ENCODE measurements at regions not wholly inside any gene's neighbourhood (a gene's known extent, or its start where the extent isn't known, plus 50 kb on each side); places are given as distances from the start of the nearest gene placed in this dataset.

GRCh38 chr11:79594834-79595233, 154.0 kb upstream of the TENM4 start:
- no peak for TF ChIP-seq CTCF (conservative IDR thresholded peaks at IDR 0.05; ENCODE audit: low read length)
- TF ChIP-seq EZH2phosphoT487 (IDR thresholded peaks at IDR 0.05; ENCODE audit: borderline replicate concordance, low read depth, low read length) = no peak
- ChIA-PET CTCF (ENCODE audit: unreplicated experiment) (no interaction called here), POLR2A (interaction anchor here (0.6 kb wide), 2 partner anchors 12 to 970 kb away, joined by 4 to 9 read pairs; no protein-coding TSS in a partner anchor)
- Histone ChIP-seq H3K9me3 (ENCODE audit: low read length) (no peaks in the 10 kb centered on the region), H3K4me3 (ENCODE audit: low read depth, low read length, poor library complexity, severe bottlenecking) (no peak overlapping the region), H3K4me1 (ENCODE audit: insufficient read depth, low read length, poor library complexity, severe bottlenecking) (no peaks in the 10 kb centered on the region), H3K4me2 (ENCODE audit: low read length) (no peak overlapping the region), H2AFZ (ENCODE audit: low read length) (no peak overlapping the region), H3K36me3 (ENCODE audit: insufficient read depth, low read length) (no peaks in the 10 kb centered on the region), H3K27ac (ENCODE audit: low read depth, low read length, poor library complexity, severe bottlenecking) (no peak overlapping the region), H3K9me2 (ENCODE audit: insufficient read depth, low read length) (no peaks in the 10 kb centered on the region), H4K20me1 (ENCODE audit: insufficient read depth, low read length) (no peaks in the 10 kb centered on the region), H3K79me2 (ENCODE audit: insufficient read depth, low read depth, low read length) (no peaks in the 10 kb centered on the region)
- no TSS peak for BruUV-seq (replicated peaks)
- intact Hi-C loops (cut with micrococcal nuclease; ENCODE audit: unreplicated experiment) = no loop called here
- DNase-seq (ENCODE audit: low spot score) = no peak

- TF ChIP-seq EZH2phosphoT487 (IDR thresholded peaks at IDR 0.05; ENCODE audit: borderline replicate concordance, low read depth, low read length) (no peak), CTCF (conservative IDR thresholded peaks at IDR 0.05; ENCODE audit: low read length) (no peak)
- intact Hi-C loops (cut with micrococcal nuclease; ENCODE audit: unreplicated experiment) = no loop called here
- ChIA-PET CTCF (ENCODE audit: unreplicated experiment) (no interaction called here), POLR2A (no interaction called here)
- no peak overlapping the region for H2AFZ ChIP-seq (ENCODE audit: low read length)
- H3K4me1 ChIP-seq (ENCODE audit: insufficient read depth, low read length, poor library complexity, severe bottlenecking) = no peaks in the 10 kb centered on the region
- no peaks in the 10 kb centered on the region for H3K36me3 ChIP-seq (ENCODE audit: insufficient read depth, low read length)
- H3K4me3 ChIP-seq (ENCODE audit: low read depth, low read length, poor library complexity, severe bottlenecking) = no peak overlapping the region
- no TSS peak for BruUV-seq (replicated peaks)
- no peak for DNase-seq (ENCODE audit: low spot score)
- no peak overlapping the region for H3K27ac ChIP-seq (ENCODE audit: low read depth, low read length, poor library complexity, severe bottlenecking)
- H3K79me2 ChIP-seq (ENCODE audit: insufficient read depth, low read depth, low read length) = no peaks in the 10 kb centered on the region
- H3K9me3 ChIP-seq (ENCODE audit: low read length) = no peaks in the 10 kb centered on the region
- no peak overlapping the region for H3K4me2 ChIP-seq (ENCODE audit: low read length)
- no peaks in the 10 kb centered on the region for H4K20me1 ChIP-seq (ENCODE audit: insufficient read depth, low read length)
- H3K9me2 ChIP-seq (ENCODE audit: insufficient read depth, low read length) = no peaks in the 10 kb centered on the region
Observed at GRCh38 chr11:79592824-79593223, 152.0 kb upstream of the TENM4 start.

GRCh38 chr11:79592406-79592805, 151.6 kb upstream of the TENM4 start:
- BruUV-seq (replicated peaks) = no TSS peak
- Histone ChIP-seq H3K36me3 (ENCODE audit: insufficient read depth, low read length) (no peaks in the 10 kb centered on the region), H2AFZ (ENCODE audit: low read length) (no peak overlapping the region), H3K9me2 (ENCODE audit: insufficient read depth, low read length) (no peaks in the 10 kb centered on the region), H3K79me2 (ENCODE audit: insufficient read depth, low read depth, low read length) (no peaks in the 10 kb centered on the region), H3K4me2 (ENCODE audit: low read length) (no peak overlapping the region), H4K20me1 (ENCODE audit: insufficient read depth, low read length) (no peaks in the 10 kb centered on the region), H3K4me3 (ENCODE audit: low read depth, low read length, poor library complexity, severe bottlenecking) (no peak overlapping the region), H3K9me3 (ENCODE audit: low read length) (no peaks in the 10 kb centered on the region), H3K27ac (ENCODE audit: low read depth, low read length, poor library complexity, severe bottlenecking) (no peak overlapping the region), H3K4me1 (ENCODE audit: insufficient read depth, low read length, poor library complexity, severe bottlenecking) (no peaks in the 10 kb centered on the region)
- CTCF ChIA-PET (ENCODE audit: unreplicated experiment) = no interaction called here
- intact Hi-C loops (cut with micrococcal nuclease; ENCODE audit: unreplicated experiment) = no loop called here
- TF ChIP-seq EZH2phosphoT487 (IDR thresholded peaks at IDR 0.05; ENCODE audit: borderline replicate concordance, low read depth, low read length) (no peak), CTCF (conservative IDR thresholded peaks at IDR 0.05; ENCODE audit: low read length) (no peak)
- no peak for DNase-seq (ENCODE audit: low spot score)
- POLR2A ChIA-PET = no interaction called here
